Right lobe of liver (tissue), 6 donors: ENCODE measurements at regions not wholly inside any gene's neighbourhood (a gene's known extent, or its start where the extent isn't known, plus 50 kb on each side); places are given as distances from the start of the nearest gene placed in this dataset.

Source experiments
- ATAC-seq, 4 donors: fragments of 200-7000 bp; cut with Tn5 transposase; one replicate each; pipeline ENCODE4 v1.9.1; 2020; ENCODE audit warnings: mild to moderate bottlenecking in 4 of 4, moderate library complexity in 4 of 4
- DNase-seq, 3 donors: peaks; one replicate each; pipeline ENCODE4 v3.0.0-alpha.2; 2020
- H3K27ac ChIP-seq, 3 donors: fragments of 200-600 bp; one replicate each; pipeline ENCODE4 v1.8.0; 2022
- H3K27me3 ChIP-seq, 2 donors: fragments of 200-600 bp; one replicate each; pipeline ENCODE4 v1.8.0; 2022
- H3K36me3 ChIP-seq, 4 donors: fragments of 200-600 bp; sonication (generic) in 1 of 4; one replicate each; pipeline versions ENCODE4 v1.5.1 to v1.8.0; 2017 to 2022; ENCODE audit warnings: control low read depth in 1 of 4
- H3K4me1 ChIP-seq, 4 donors: fragments of 200-600 bp; sonication (generic) in 1 of 4; one replicate each; pipeline versions ENCODE4 v1.5.1 to v1.8.0; 2017 to 2022; ENCODE audit warnings: control low read depth in 1 of 4
- H3K4me3 ChIP-seq, 3 donors: fragments of 200-600 bp; one replicate each; pipeline ENCODE4 v1.8.0; 2022
- H3K9me3 ChIP-seq, 4 donors: fragments of 200-600 bp; sonication (generic) in 1 of 4; one replicate each; pipeline versions ENCODE4 v1.5.1 to v1.8.0; 2017 to 2022; ENCODE audit warnings: control low read depth in 1 of 4
- POLR2A ChIP-seq: fragments of 450-650 bp; IDR thresholded peaks from one replicate; pipeline ENCODE4 v1.6.1; 2017; ENCODE audit warnings: antibody characterized with exemption, mild to moderate bottlenecking
- WGBS: methylation state at CpG from one replicate; pipeline ENCODE4 v1.1.6; 2018; ENCODE audit warnings: low coverage, low lambda C conversion rate; ENCODE audit not compliant: insufficient coverage; ENCODE audit errors: missing lambda C conversion rate; 5-methylcytosine and 5-hydroxymethylcytosine counted together
- intact Hi-C, 2 donors: fragments of 100-400 bp; cut with DNase I; formaldehyde crosslinking; loops; one replicate each; pipeline versions ENCODE4 v1.11.2 to v1.14.1; 2022
- TF ChIP-seq, protein P1 (sequence below), 4 donors: fragments of 200-600 bp in 3 of 4; fragments of 450-650 bp in 1 of 4; IDR thresholded peaks; one replicate each; pipeline versions ENCODE4 v1.5.1 to v1.8.0; 2016 to 2022; ENCODE audit warnings: antibody characterized with exemption in 4 of 4, mild to moderate bottlenecking in 2 of 4
- donor health status: DM: no; HTN: yes; CAD: no.
- donor health status: DM: no; HTN: no; CAD: no.
- donor health status: DM: no; HTN: no; CAD: no.
- donor health status: DM: no; HTN: yes; CAD: no.
- donor health status: DM: no; HTN: yes; CAD: no.

DNA sequence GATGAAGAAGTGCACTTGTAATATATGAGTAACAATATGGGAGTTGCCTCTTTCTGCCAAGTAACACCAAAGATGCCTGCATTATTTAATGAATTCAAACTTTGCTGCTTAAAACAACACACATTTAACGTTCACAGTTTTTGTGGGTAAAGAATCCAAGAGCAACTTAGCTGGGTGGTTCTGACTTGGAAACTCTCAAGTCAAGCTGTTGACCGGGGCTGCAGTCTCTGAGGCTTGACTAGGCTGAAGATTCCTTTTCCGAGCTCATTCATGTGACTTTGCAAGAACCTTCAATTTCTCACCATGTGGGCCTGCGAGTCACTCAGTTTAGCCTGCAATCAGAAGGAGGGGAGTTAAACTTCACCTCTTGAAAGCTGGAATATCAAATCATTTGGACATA lies 53.0 kb upstream of the TRPC7 start:
- no peaks in the 10 kb centered on the region for H3K9me3 ChIP-seq
- no peaks in the 10 kb centered on the region for H3K36me3 ChIP-seq
- no peak for DNase-seq
- no peaks in the 10 kb centered on the region for H3K4me1 ChIP-seq
- no peak overlapping the region for H3K4me3 ChIP-seq
- ATAC-seq, result no peak
- intact Hi-C loops, result no loop called here
- H3K27ac ChIP-seq, result no peak overlapping the region
- TF ChIP-seq POLR2A, result no peak
- TF ChIP-seq, protein P1, sequence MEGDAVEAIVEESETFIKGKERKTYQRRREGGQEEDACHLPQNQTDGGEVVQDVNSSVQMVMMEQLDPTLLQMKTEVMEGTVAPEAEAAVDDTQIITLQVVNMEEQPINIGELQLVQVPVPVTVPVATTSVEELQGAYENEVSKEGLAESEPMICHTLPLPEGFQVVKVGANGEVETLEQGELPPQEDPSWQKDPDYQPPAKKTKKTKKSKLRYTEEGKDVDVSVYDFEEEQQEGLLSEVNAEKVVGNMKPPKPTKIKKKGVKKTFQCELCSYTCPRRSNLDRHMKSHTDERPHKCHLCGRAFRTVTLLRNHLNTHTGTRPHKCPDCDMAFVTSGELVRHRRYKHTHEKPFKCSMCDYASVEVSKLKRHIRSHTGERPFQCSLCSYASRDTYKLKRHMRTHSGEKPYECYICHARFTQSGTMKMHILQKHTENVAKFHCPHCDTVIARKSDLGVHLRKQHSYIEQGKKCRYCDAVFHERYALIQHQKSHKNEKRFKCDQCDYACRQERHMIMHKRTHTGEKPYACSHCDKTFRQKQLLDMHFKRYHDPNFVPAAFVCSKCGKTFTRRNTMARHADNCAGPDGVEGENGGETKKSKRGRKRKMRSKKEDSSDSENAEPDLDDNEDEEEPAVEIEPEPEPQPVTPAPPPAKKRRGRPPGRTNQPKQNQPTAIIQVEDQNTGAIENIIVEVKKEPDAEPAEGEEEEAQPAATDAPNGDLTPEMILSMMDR (IDR thresholded peaks at IDR 0.05), result no peak
- WGBS, result 45% methylated on average over 4 of the region's 4 CpGs
- no peaks in the 10 kb centered on the region for H3K27me3 ChIP-seq
